Loucy (cell line): ENCODE measurements at regions not wholly inside any gene's neighbourhood (a gene's known extent, or its start where the extent isn't known, plus 50 kb on each side); places are given as distances from the start of the nearest gene placed in this dataset.

Experiments
- H2AFZ ChIP-seq: fragments of 200-600 bp; sonication (generic); 2 replicates; pipeline ENCODE4 v1.6.0; 2016; ENCODE audit warnings: antibody characterized with exemption, mild to moderate bottlenecking, low read length, moderate library complexity
- H3F3A ChIP-seq: fragments of 200-600 bp; 2 replicates; pipeline ENCODE4 v1.6.0; 2016; ENCODE audit warnings: antibody characterized with exemption, low read depth, mild to moderate bottlenecking
- H3K27me3 ChIP-seq: fragments of 200-600 bp; sonication (generic); 2 replicates; pipeline ENCODE4 v1.6.1; 2014; ENCODE audit warnings: low read length, mild to moderate bottlenecking; ENCODE audit not compliant: insufficient read depth, poor library complexity, severe bottlenecking
- H3K36me3 ChIP-seq: fragments of 200-600 bp; sonication (generic); 2 replicates; pipeline ENCODE4 v1.6.1; 2016; ENCODE audit warnings: low read length; ENCODE audit not compliant: insufficient read depth
- H3K4me1 ChIP-seq: fragments of 200-600 bp; sonication (generic); 2 replicates; pipeline ENCODE4 v1.5.1; 2014; ENCODE audit warnings: low read length, mild to moderate bottlenecking; ENCODE audit not compliant: insufficient read depth, poor library complexity, severe bottlenecking
- H3K4me2 ChIP-seq: fragments of 200-600 bp; sonication (generic); 2 replicates; pipeline ENCODE4 v1.6.0; 2014; ENCODE audit warnings: antibody characterized with exemption, low read length, low read depth, mild to moderate bottlenecking; ENCODE audit not compliant: poor library complexity, severe bottlenecking
- H3K4me3 ChIP-seq: fragments of 200-600 bp; sonication (generic); 2 replicates; pipeline ENCODE4 v1.5.1; 2014; ENCODE audit warnings: low read length, mild to moderate bottlenecking, mixed read lengths; ENCODE audit not compliant: poor library complexity, severe bottlenecking
- H3K79me2 ChIP-seq: fragments of 200-600 bp; sonication (generic); 2 replicates; pipeline ENCODE4 v1.6.1; 2014; ENCODE audit warnings: low read length; ENCODE audit not compliant: insufficient read depth
- H3K9ac ChIP-seq: fragments of 200-600 bp; sonication (generic); 2 replicates; pipeline ENCODE4 v1.6.0; 2014; ENCODE audit warnings: mild to moderate bottlenecking, low read depth, low read length, moderate library complexity; ENCODE audit not compliant: poor library complexity, severe bottlenecking
- H3K9me2 ChIP-seq: fragments of 200-600 bp; sonication (generic); replicated peaks from 2 replicates; pipeline ENCODE4 v1.6.1; 2016; ENCODE audit warnings: low read depth, low read length, mixed read lengths
- H3K9me3 ChIP-seq: fragments of 200-600 bp; sonication (generic); 2 replicates; pipeline ENCODE4 v1.6.1; 2014; ENCODE audit warnings: mild to moderate bottlenecking, antibody characterized with exemption, low read length, low read depth; ENCODE audit not compliant: insufficient read depth
- H4K20me1 ChIP-seq: fragments of 200-600 bp; sonication (generic); 2 replicates; pipeline ENCODE4 v1.6.0; 2014; ENCODE audit warnings: antibody characterized with exemption, low read length, mild to moderate bottlenecking; ENCODE audit not compliant: insufficient read depth, poor library complexity, severe bottlenecking
- CTCF ChIP-seq: fragments of 200-600 bp; sonication (generic); conservative IDR thresholded peaks from 2 replicates; pipeline ENCODE4 v1.5.1; 2014; ENCODE audit warnings: mild to moderate bottlenecking, antibody characterized with exemption, low read length
- EZH2phosphoT487 ChIP-seq: fragments of 200-600 bp; IDR thresholded peaks from 2 replicates; pipeline ENCODE4 v1.6.1; 2018; ENCODE audit warnings: antibody characterized with exemption, mild to moderate bottlenecking, moderate library complexity, borderline replicate concordance

DNA sequence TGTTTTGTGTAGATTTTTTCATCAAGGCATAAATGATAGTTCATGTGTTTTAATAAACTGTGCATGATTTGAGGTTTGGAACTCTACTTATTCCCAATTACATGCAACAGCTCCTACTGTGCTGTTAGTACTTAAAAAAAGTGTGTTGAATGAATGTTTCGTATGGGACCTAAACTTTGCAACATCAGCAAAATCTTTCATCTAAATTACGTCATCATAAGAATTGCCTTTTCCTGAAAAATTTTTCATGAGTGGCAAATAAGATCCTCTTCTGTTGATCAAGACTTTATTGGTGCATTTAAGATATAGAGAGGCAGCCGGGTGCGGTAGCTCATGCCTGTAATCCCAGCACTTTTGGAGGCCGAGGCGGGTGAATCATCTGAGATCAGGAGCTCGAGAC is 826.1 kb downstream of the SEMA5A start:
- no peaks in the 10 kb centered on the region for H3K9me3 ChIP-seq
- H2AFZ ChIP-seq = no peak overlapping the region
- TF ChIP-seq CTCF (no peak), EZH2phosphoT487 (no peak)
- no peaks in the 10 kb centered on the region for H4K20me1 ChIP-seq
- H3K4me2 ChIP-seq = no peak overlapping the region
- no peaks in the 10 kb centered on the region for H3K9me2 ChIP-seq
- H3K4me1 ChIP-seq = no peaks in the 10 kb centered on the region
- no peaks in the 10 kb centered on the region for H3K79me2 ChIP-seq
- H3F3A ChIP-seq = no peaks in the 10 kb centered on the region
- no peaks in the 10 kb centered on the region for H3K27me3 ChIP-seq
- H3K36me3 ChIP-seq = no peaks in the 10 kb centered on the region
- no peak overlapping the region for H3K9ac ChIP-seq
- H3K4me3 ChIP-seq = no peak overlapping the region

GRCh38 chr5:8720506-8720905 is 825.4 kb downstream of the SEMA5A start:
- H3K4me3 ChIP-seq = no peak overlapping the region
- no peak overlapping the region for H3K9ac ChIP-seq
- no peaks in the 10 kb centered on the region for H3F3A ChIP-seq
- TF ChIP-seq EZH2phosphoT487 = no peak
- TF ChIP-seq CTCF = no peak
- no peaks in the 10 kb centered on the region for H3K36me3 ChIP-seq
- no peaks in the 10 kb centered on the region for H3K4me1 ChIP-seq
- no peaks in the 10 kb centered on the region for H3K9me3 ChIP-seq
- no peaks in the 10 kb centered on the region for H3K79me2 ChIP-seq
- no peak overlapping the region for H3K4me2 ChIP-seq
- no peak overlapping the region for H2AFZ ChIP-seq
- H3K27me3 ChIP-seq = no peaks in the 10 kb centered on the region
- no peaks in the 10 kb centered on the region for H3K9me2 ChIP-seq
- no peaks in the 10 kb centered on the region for H4K20me1 ChIP-seq

GRCh38 chr5:8721536-8721935 is 824.3 kb downstream of the SEMA5A start:
- Histone ChIP-seq H3K79me2 (no peaks in the 10 kb centered on the region), H3K4me1 (no peaks in the 10 kb centered on the region), H3K27me3 (no peaks in the 10 kb centered on the region), H4K20me1 (no peaks in the 10 kb centered on the region), H3K4me3 (no peak overlapping the region), H3K9ac (no peak overlapping the region), H3K9me3 (no peaks in the 10 kb centered on the region), H2AFZ (no peak overlapping the region), H3F3A (no peaks in the 10 kb centered on the region), H3K36me3 (no peaks in the 10 kb centered on the region), H3K4me2 (no peak overlapping the region), H3K9me2 (no peaks in the 10 kb centered on the region)
- TF ChIP-seq CTCF (no peak), EZH2phosphoT487 (no peak)
